ENCODE measurements at regions not wholly inside any gene's neighbourhood (a gene's known extent, or its start where the extent isn't known, plus 50 kb on each side); places are given as distances from the start of the nearest gene placed in this dataset.
"Not testable (repeated sequence)": the region's sequence is repeated elsewhere in the genome, so short reads cannot be mapped to it uniquely, and the experiment has no call there.

- TF ChIP-seq CTCF (IDR thresholded peaks at IDR 0.05; ENCODE audit: low read depth, low read length, missing control alignments), result no peak
- Histone ChIP-seq H3K4me3 (ENCODE audit: low read depth, low read length) (no peak overlapping the region), H3K27me3 (replicated peaks) (no peaks in the 10 kb centered on the region), H3K27ac (no peak overlapping the region), H3K36me3 (replicated peaks) (no peaks in the 10 kb centered on the region)
- in situ Hi-C loops (cut with HindIII; ENCODE audit: low pct_ligation_motif_present, low sequenced_read_pairs), result no loop called here
- no peak for DNase-seq
Observed at GRCh38 chrX:128634754-128635153, 582.6 kb upstream of the ACTRT1 start.

- no peaks in the 10 kb centered on the region for H3K36me3 ChIP-seq (replicated peaks)
- no peaks in the 10 kb centered on the region for H3K27me3 ChIP-seq (replicated peaks)
- in situ Hi-C loops (cut with HindIII; ENCODE audit: low pct_ligation_motif_present, low sequenced_read_pairs), result no loop called here
- H3K4me3 ChIP-seq (ENCODE audit: low read depth, low read length), result no peak overlapping the region
- no peak overlapping the region for H3K27ac ChIP-seq
- no peak for DNase-seq
- no peak for TF ChIP-seq CTCF (IDR thresholded peaks at IDR 0.05; ENCODE audit: low read depth, low read length, missing control alignments)
Observed at GRCh38 chrX:128623361-128623760, 571.2 kb upstream of the ACTRT1 start.

- in situ Hi-C loops (cut with HindIII; ENCODE audit: low pct_ligation_motif_present, low sequenced_read_pairs), result no loop called here
- no peak for TF ChIP-seq CTCF (IDR thresholded peaks at IDR 0.05; ENCODE audit: low read depth, low read length, missing control alignments)
- Histone ChIP-seq H3K27me3 (replicated peaks) (no peaks in the 10 kb centered on the region), H3K36me3 (replicated peaks) (no peaks in the 10 kb centered on the region), H3K27ac (no peak overlapping the region), H3K4me3 (ENCODE audit: low read depth, low read length) (no peak overlapping the region)
- no peak for DNase-seq
Observed at GRCh38 chrX:128622296-128622695, 570.1 kb upstream of the ACTRT1 start.

DNA sequence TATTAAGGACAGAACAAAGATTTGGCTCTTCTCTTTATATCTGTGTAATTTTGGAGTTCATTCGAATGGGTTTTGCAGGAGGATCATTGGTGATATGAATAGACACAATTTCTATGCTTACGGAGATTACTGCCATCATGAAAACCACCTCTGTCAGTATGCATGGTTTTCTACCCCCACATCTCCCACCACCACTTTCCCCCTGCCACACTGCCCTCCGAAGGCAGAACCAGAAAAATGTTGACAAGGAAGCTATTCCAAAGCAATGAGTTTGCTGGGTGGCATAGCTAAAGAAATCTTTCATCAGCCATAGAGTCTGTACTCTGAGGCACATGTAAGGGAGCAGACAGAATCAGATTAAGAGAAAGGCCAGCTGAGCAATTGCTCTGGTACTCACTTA lies 567.3 kb upstream of the ACTRT1 start:
- Histone ChIP-seq H3K4me3 (ENCODE audit: low read depth, low read length) (no peak overlapping the region), H3K27ac (no peak overlapping the region), H3K27me3 (replicated peaks) (no peaks in the 10 kb centered on the region), H3K36me3 (replicated peaks) (no peaks in the 10 kb centered on the region)
- no peak for DNase-seq
- in situ Hi-C loops (cut with HindIII; ENCODE audit: low pct_ligation_motif_present, low sequenced_read_pairs), result no loop called here
- TF ChIP-seq CTCF (IDR thresholded peaks at IDR 0.05; ENCODE audit: low read depth, low read length, missing control alignments), result no peak

GRCh38 chrX:128616933-128617332 lies 564.7 kb upstream of the ACTRT1 start:
- Histone ChIP-seq H3K27ac (no peak overlapping the region), H3K4me3 (ENCODE audit: low read depth, low read length) (no peak overlapping the region), H3K36me3 (replicated peaks) (no peaks in the 10 kb centered on the region), H3K27me3 (replicated peaks) (no peaks in the 10 kb centered on the region)
- DNase-seq, result no peak
- TF ChIP-seq CTCF (IDR thresholded peaks at IDR 0.05; ENCODE audit: low read depth, low read length, missing control alignments), result no peak
- in situ Hi-C loops (cut with HindIII; ENCODE audit: low pct_ligation_motif_present, low sequenced_read_pairs), result no loop called here

- H3K27me3 ChIP-seq (replicated peaks); in situ Hi-C loops (cut with HindIII; ENCODE audit: low pct_ligation_motif_present, low sequenced_read_pairs); H3K36me3 ChIP-seq (replicated peaks); H3K27ac ChIP-seq; DNase-seq; H3K4me3 ChIP-seq (ENCODE audit: low read depth, low read length): not testable (repeated sequence)
Observed at GRCh38 chrX:128606817-128607216, 554.6 kb upstream of the ACTRT1 start.

DNA sequence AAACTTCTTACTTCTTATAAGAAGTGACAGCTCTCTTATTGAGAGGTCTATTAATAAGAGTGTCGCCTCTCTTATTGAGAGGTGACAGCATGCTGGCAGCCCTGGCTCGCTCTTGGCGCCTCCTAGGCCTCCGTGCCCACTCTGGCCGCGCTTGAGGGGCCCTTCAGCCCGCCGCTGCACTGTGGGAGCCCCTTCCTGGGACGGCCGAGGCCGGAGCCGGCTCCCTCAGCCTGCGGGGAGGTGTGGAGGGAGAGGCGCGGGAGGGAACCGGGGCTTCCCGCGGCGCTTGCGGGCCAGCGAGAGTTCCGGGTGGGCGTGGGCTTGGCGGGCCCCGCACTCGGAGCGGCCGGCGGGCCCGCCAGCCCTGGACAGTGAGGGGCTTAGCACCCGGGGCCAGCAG lies 554.2 kb upstream of the ACTRT1 start:
- H3K27ac ChIP-seq; in situ Hi-C loops (cut with HindIII; ENCODE audit: low pct_ligation_motif_present, low sequenced_read_pairs); H3K27me3 ChIP-seq (replicated peaks); H3K4me3 ChIP-seq (ENCODE audit: low read depth, low read length); DNase-seq; H3K36me3 ChIP-seq (replicated peaks): not testable (repeated sequence)
